ENCODE measurements at regions not wholly inside any gene's neighbourhood (a gene's known extent, or its start where the extent isn't known, plus 50 kb on each side); places are given as distances from the start of the nearest gene placed in this dataset.

- TF ChIP-seq, protein P1, sequence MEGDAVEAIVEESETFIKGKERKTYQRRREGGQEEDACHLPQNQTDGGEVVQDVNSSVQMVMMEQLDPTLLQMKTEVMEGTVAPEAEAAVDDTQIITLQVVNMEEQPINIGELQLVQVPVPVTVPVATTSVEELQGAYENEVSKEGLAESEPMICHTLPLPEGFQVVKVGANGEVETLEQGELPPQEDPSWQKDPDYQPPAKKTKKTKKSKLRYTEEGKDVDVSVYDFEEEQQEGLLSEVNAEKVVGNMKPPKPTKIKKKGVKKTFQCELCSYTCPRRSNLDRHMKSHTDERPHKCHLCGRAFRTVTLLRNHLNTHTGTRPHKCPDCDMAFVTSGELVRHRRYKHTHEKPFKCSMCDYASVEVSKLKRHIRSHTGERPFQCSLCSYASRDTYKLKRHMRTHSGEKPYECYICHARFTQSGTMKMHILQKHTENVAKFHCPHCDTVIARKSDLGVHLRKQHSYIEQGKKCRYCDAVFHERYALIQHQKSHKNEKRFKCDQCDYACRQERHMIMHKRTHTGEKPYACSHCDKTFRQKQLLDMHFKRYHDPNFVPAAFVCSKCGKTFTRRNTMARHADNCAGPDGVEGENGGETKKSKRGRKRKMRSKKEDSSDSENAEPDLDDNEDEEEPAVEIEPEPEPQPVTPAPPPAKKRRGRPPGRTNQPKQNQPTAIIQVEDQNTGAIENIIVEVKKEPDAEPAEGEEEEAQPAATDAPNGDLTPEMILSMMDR (IDR thresholded peaks at IDR 0.05): no peak
- no peak for TF ChIP-seq POLR2A (IDR thresholded peaks at IDR 0.05)
- Histone ChIP-seq H3K36me3 (replicated peaks in 1 of 2; ENCODE audit: insufficient read depth in 1 of 2, low read depth in 2 of 2) (no peaks in the 10 kb centered on the region), H3K4me3 (no peak overlapping the region), H3K9me3 (no peaks in the 10 kb centered on the region), H3K4me1 (no peaks in the 10 kb centered on the region), H3K27me3 (no peaks in the 10 kb centered on the region), H3K27ac (no peak overlapping the region)
- intact Hi-C loops (cut with DNase I): no loop called here
- DNase-seq (no peak), ATAC-seq (no peak)
- 46 to 49% methylated on average over 10 to 11 of the region's 11 CpGs for WGBS, 2 donors
Measured at GRCh38 chr13:111958612-111959395, 108.1 kb upstream of the SOX1 start.

- Histone ChIP-seq H3K27ac (no peak overlapping the region), H3K27me3 (no peaks in the 10 kb centered on the region), H3K36me3 (replicated peaks in 1 of 2; ENCODE audit: insufficient read depth in 1 of 2, low read depth in 2 of 2) (no peaks in the 10 kb centered on the region), H3K4me3 (no peak overlapping the region), H3K9me3 (no peaks in the 10 kb centered on the region), H3K4me1 (no peaks in the 10 kb centered on the region)
- no peak for TF ChIP-seq POLR2A (IDR thresholded peaks at IDR 0.05)
- TF ChIP-seq, protein P1 (IDR thresholded peaks at IDR 0.05): no peak
- intact Hi-C loops (cut with DNase I): no loop called here
- DNase-seq (no peak), ATAC-seq (no peak)
Measured at GRCh38 chr13:111960152-111960772, 106.7 kb upstream of the SOX1 start.

DNA sequence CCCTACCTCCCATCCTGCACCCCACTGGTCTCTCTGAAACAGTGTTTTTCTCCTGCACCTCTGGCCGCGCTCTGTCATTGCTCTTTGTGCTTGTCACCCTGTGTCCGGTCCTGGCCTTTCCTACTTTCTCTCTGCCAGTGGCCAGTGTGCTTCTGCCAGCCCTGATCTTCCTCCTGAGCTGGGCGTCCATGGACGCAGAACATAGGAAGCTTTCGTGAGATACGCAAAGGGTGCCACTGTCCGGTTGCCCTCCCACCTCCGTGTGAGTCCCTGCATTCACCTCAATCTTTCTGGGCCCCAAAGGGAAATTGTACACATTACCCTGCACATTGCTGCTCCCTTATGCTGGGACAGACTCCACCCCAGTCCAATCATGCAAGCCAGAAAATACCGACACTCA is 105.7 kb upstream of the SOX1 start:
- no peaks in the 10 kb centered on the region for H3K9me3 ChIP-seq
- intact Hi-C loops (cut with DNase I): no loop called here
- H3K27ac ChIP-seq: no peak overlapping the region
- no peaks in the 10 kb centered on the region for H3K4me1 ChIP-seq
- H3K27me3 ChIP-seq: no peaks in the 10 kb centered on the region
- WGBS, 2 donors: 66 to 74% methylated on average over 10 of the region's 10 CpGs
- DNase-seq (no peak), ATAC-seq (no peak)
- TF ChIP-seq, protein P1 (IDR thresholded peaks at IDR 0.05): no peak
- no peak for TF ChIP-seq POLR2A (IDR thresholded peaks at IDR 0.05)
- no peaks in the 10 kb centered on the region for H3K36me3 ChIP-seq (replicated peaks in 1 of 2; ENCODE audit: insufficient read depth in 1 of 2, low read depth in 2 of 2)
- H3K4me3 ChIP-seq: no peak overlapping the region

- DNase-seq (no peak), ATAC-seq (no peak)
- Histone ChIP-seq H3K4me1 (no peaks in the 10 kb centered on the region), H3K36me3 (replicated peaks in 1 of 2; ENCODE audit: insufficient read depth in 1 of 2, low read depth in 2 of 2) (no peaks in the 10 kb centered on the region), H3K9me3 (no peaks in the 10 kb centered on the region), H3K4me3 (no peak overlapping the region), H3K27me3 (no peaks in the 10 kb centered on the region), H3K27ac (no peak overlapping the region)
- 71 to 73% methylated on average over 11 of the region's 11 CpGs for WGBS, 2 donors
- intact Hi-C loops (cut with DNase I): no loop called here
- no peak for TF ChIP-seq POLR2A (IDR thresholded peaks at IDR 0.05)
- TF ChIP-seq, protein P1 (IDR thresholded peaks at IDR 0.05): no peak
Measured at GRCh38 chr13:111961651-111962192, 105.2 kb upstream of the SOX1 start.

Measured in body of pancreas (tissue), 4 donors.